ENCODE measurements at regions not wholly inside any gene's neighbourhood (a gene's known extent, or its start where the extent isn't known, plus 50 kb on each side); places are given as distances from the start of the nearest gene placed in this dataset.

DNA sequence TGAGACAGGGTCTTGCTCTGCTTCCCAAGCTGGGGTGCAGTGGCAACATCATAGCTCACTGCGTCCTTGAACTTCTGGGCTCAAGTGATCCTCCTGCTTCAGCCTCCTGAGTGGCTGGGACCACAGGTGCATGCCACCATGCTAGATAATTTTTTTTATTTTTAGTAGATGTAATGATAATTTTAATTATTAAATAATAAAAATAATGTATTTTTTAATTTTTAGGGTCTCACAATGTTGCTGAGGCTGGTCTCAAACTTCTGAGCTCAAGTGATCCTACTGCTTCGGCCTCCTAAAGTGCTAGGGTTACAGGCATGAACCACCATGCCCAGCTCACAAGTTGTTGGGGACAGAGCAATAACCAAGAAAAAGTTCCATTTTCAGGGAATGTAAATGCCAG is 138.0 kb upstream of the RALGAPA2 start:
- Histone ChIP-seq H3K4me1 (ENCODE audit: low read length) (peaks cover 5% of the 10 kb centered on the region), H3K36me3 (replicated peaks; ENCODE audit: low read depth, low read length) (no peaks in the 10 kb centered on the region), H3K27me3 (ENCODE audit: low read depth, low read length) (peaks cover 9% of the 10 kb centered on the region; the same call in 1 of the 2 replicates), H4K20me1 (ENCODE audit: insufficient read depth, low read length) (no peaks in the 10 kb centered on the region), H2AFZ (ENCODE audit: low read depth, low read length) (no peak overlapping the region), H3K4me2 (ENCODE audit: low read length) (no peak overlapping the region), H3K9me3 (ENCODE audit: insufficient read depth, low read length) (no peaks in the 10 kb centered on the region), H3K4me3 (ENCODE audit: low read length) (no peak overlapping the region), H3K9ac (ENCODE audit: low read length) (no peak overlapping the region), H3K79me2 (ENCODE audit: low read length) (no peaks in the 10 kb centered on the region), H3K27ac (ENCODE audit: low read length) (no peak overlapping the region)
- no peak for TF ChIP-seq EZH2phosphoT487 (IDR thresholded peaks at IDR 0.05; ENCODE audit: low read depth)
- TF ChIP-seq, protein P1, sequence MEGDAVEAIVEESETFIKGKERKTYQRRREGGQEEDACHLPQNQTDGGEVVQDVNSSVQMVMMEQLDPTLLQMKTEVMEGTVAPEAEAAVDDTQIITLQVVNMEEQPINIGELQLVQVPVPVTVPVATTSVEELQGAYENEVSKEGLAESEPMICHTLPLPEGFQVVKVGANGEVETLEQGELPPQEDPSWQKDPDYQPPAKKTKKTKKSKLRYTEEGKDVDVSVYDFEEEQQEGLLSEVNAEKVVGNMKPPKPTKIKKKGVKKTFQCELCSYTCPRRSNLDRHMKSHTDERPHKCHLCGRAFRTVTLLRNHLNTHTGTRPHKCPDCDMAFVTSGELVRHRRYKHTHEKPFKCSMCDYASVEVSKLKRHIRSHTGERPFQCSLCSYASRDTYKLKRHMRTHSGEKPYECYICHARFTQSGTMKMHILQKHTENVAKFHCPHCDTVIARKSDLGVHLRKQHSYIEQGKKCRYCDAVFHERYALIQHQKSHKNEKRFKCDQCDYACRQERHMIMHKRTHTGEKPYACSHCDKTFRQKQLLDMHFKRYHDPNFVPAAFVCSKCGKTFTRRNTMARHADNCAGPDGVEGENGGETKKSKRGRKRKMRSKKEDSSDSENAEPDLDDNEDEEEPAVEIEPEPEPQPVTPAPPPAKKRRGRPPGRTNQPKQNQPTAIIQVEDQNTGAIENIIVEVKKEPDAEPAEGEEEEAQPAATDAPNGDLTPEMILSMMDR (IDR thresholded peaks at IDR 0.05; ENCODE audit: low read depth, low read length), result no peak

DNA sequence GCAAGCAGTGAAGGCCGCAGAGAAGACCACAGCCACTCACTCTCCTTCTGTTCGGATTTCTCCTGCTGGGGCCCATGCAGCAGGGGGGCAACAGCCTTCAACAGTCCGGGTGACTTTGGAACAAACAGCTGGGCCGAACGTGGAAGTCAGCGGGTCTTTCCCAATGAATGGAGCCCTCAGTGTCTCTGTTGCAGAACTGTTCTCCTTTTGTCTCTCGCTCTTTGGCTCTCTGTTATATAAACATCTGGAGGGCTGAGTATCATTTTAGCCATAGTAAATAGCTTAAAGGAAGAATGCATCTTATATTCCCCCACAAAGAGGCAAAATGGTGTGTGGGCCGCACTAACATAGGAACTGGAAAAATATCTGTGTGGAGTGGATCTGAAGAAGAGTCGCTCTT is 136.7 kb upstream of the RALGAPA2 start:
- H3K9me3 ChIP-seq (ENCODE audit: insufficient read depth, low read length), result no peaks in the 10 kb centered on the region
- no peak overlapping the region for H3K27ac ChIP-seq (ENCODE audit: low read length)
- H3K4me3 ChIP-seq (ENCODE audit: low read length), result no peak overlapping the region
- H2AFZ ChIP-seq (ENCODE audit: low read depth, low read length), result no peak overlapping the region
- no peaks in the 10 kb centered on the region for H3K36me3 ChIP-seq (replicated peaks; ENCODE audit: low read depth, low read length)
- no peak overlapping the region for H3K4me2 ChIP-seq (ENCODE audit: low read length)
- H3K79me2 ChIP-seq (ENCODE audit: low read length), result no peaks in the 10 kb centered on the region
- no peaks in the 10 kb centered on the region for H4K20me1 ChIP-seq (ENCODE audit: insufficient read depth, low read length)
- no peaks in the 10 kb centered on the region for H3K4me1 ChIP-seq (ENCODE audit: low read length)
- no peak overlapping the region for H3K9ac ChIP-seq (ENCODE audit: low read length)
- peaks cover 9% of the 10 kb centered on the region; the same call in 1 of the 2 replicates for H3K27me3 ChIP-seq (ENCODE audit: low read depth, low read length)
- TF ChIP-seq EZH2phosphoT487 (IDR thresholded peaks at IDR 0.05; ENCODE audit: low read depth), result no peak
- TF ChIP-seq, protein P1 (IDR thresholded peaks at IDR 0.05; ENCODE audit: low read depth, low read length), result no peak

DNA sequence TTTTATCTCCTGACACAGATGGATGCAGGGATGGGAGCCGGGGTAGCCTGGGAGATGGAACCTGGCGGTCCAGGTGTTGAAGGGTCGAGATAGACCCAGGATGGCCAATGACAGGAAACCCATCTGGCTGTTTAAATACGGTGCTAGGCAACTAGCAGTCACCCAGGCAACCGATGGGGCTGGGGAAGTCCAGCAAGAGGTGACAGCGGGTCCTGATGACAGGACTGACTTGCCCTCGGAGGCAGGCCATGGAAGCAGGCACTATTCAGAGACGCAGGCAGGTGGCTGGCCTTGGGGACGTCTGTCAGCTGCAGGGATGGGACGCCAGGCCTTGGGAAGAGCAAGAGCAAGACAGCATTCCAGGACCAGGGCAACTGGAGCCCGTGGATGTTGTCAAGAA is 135.4 kb upstream of the RALGAPA2 start:
- no peak overlapping the region for H3K9ac ChIP-seq (ENCODE audit: low read length)
- H3K4me3 ChIP-seq (ENCODE audit: low read length), result no peak overlapping the region
- H3K79me2 ChIP-seq (ENCODE audit: low read length), result no peaks in the 10 kb centered on the region
- H4K20me1 ChIP-seq (ENCODE audit: insufficient read depth, low read length), result no peaks in the 10 kb centered on the region
- H3K4me2 ChIP-seq (ENCODE audit: low read length), result no peak overlapping the region
- no peak overlapping the region for H3K27ac ChIP-seq (ENCODE audit: low read length)
- H3K27me3 ChIP-seq (ENCODE audit: low read depth, low read length), result peaks cover 6% of the 10 kb centered on the region; the same call in 1 of the 2 replicates
- H3K9me3 ChIP-seq (ENCODE audit: insufficient read depth, low read length), result no peaks in the 10 kb centered on the region
- no peak overlapping the region for H2AFZ ChIP-seq (ENCODE audit: low read depth, low read length)
- H3K4me1 ChIP-seq (ENCODE audit: low read length), result no peaks in the 10 kb centered on the region
- H3K36me3 ChIP-seq (replicated peaks; ENCODE audit: low read depth, low read length), result no peaks in the 10 kb centered on the region
- no peak for TF ChIP-seq EZH2phosphoT487 (IDR thresholded peaks at IDR 0.05; ENCODE audit: low read depth)
- TF ChIP-seq, protein P1 (IDR thresholded peaks at IDR 0.05; ENCODE audit: low read depth, low read length), result no peak

DNA sequence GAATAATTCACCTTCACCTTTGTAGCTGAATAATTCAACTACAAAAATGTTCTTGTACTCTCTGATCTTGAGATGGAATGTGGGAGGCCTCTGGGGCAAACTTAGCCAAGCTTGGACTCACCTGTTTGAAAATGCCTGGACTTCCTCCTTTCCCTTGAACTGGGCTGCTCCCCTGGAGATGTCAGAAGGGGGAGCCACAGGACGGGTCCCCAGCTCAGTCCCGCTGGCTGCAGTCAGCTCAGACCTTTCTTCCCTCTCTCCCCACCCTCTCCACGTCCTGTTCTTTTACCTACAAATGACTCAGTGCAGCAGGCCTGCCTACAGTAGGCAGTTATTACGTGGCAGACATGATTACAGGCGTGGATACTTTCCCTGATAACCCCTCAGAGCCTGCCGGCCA is 131.5 kb upstream of the RALGAPA2 start:
- 0 out of 2 replicates have a peak overlapping the region, but pooled peaks have one; percentile 45 for H2AFZ ChIP-seq (ENCODE audit: low read depth, low read length)
- H3K27ac ChIP-seq (ENCODE audit: low read length), result no peak overlapping the region
- H3K9me3 ChIP-seq (ENCODE audit: insufficient read depth, low read length), result no peaks in the 10 kb centered on the region
- H3K4me1 ChIP-seq (ENCODE audit: low read length), result no peaks in the 10 kb centered on the region
- TF ChIP-seq EZH2phosphoT487 (IDR thresholded peaks at IDR 0.05; ENCODE audit: low read depth), result no peak
- TF ChIP-seq, protein P1 (IDR thresholded peaks at IDR 0.05; ENCODE audit: low read depth, low read length), result peak; percentile 19
- no peaks in the 10 kb centered on the region for H4K20me1 ChIP-seq (ENCODE audit: insufficient read depth, low read length)
- H3K9ac ChIP-seq (ENCODE audit: low read length), result no peak overlapping the region
- H3K36me3 ChIP-seq (replicated peaks; ENCODE audit: low read depth, low read length), result no peaks in the 10 kb centered on the region
- H3K27me3 ChIP-seq (ENCODE audit: low read depth, low read length), result 0 out of 2 replicates have a peak, but pooled peaks cover 5% of the 10 kb centered on the region
- H3K4me3 ChIP-seq (ENCODE audit: low read length), result no peak overlapping the region
- H3K79me2 ChIP-seq (ENCODE audit: low read length), result no peaks in the 10 kb centered on the region
- no peak overlapping the region for H3K4me2 ChIP-seq (ENCODE audit: low read length)
